ENCODE measurements at regions not wholly inside any gene's neighbourhood (a gene's known extent, or its start where the extent isn't known, plus 50 kb on each side); places are given as distances from the start of the nearest gene placed in this dataset.
"Not testable (repeated sequence)": the region's sequence is repeated elsewhere in the genome, so short reads cannot be mapped to it uniquely, and the experiment has no call there.

DNA sequence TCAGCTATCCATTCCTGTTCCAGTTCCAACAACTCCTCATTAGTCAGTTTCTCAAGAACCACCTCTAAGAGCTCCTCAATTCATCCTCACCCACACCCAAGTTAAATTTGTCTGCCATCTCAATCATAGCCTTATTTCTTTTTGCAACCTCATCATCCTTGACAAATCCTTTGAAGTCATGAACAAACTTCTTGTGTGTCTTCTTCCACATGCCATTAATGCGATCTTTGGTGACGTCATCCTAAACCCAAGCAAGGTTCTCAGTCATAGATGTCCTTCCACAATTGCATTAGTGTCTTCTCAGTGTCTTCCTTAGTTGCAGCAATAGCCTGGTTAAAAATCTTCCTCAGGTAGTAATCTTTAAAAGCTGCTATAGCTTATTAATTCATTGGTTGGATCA lies 71.2 kb upstream of the FSIP2 start:
- no peak for DNase-seq

- no peak for DNase-seq
These were observed 69.9 kb upstream of the FSIP2 start for GRCh38 chr2:185668710-185669109.

DNA sequence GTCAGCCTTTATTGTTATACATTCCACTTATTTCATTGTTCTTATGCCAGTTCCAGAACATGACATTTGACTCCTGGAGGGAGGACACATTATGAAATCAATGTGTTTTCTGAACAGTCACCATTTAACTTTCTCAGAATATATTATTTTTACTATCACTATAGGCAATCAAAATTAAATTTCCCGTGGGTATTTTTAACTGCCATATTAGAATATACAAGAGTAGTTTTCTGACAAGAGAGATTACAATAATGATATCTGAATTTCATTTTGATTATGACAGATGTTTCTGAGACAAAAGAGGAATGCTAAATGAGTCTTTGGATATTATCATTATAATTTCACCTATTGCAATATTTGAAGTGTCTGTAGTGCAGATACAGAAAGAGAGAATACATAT lies 64.4 kb upstream of the FSIP2 start:
- DNase-seq, result no peak

DNA sequence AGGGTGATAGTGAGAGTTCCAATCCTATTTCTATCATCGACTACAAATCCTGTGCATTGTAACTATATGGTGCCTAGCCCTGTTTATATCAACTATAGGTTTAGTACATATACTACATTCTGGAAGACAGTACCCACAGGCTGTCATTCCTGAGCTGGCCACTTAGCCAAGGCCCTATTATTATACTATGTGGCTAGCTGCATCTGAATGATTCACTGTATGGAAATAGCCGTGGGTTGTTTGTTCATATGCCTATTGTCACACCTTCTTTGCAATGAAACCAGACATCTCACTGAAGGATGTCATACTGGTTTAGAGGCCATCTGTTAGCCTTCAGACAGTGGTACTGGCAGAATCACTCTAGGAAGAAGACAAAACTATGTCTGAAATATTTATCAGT lies 62.3 kb upstream of the FSIP2 start:
- DNase-seq, result no peak

- DNase-seq, result not testable (repeated sequence)
These were observed 51.6 kb upstream of the FSIP2 start for GRCh38 chr2:185687001-185687400.

- no peak for DNase-seq
These were observed 50.6 kb upstream of the FSIP2 start for GRCh38 chr2:185687967-185688366.

Data from inflammatory macrophage treated with lipopolysaccharide for 1 hour (primary cell).